ENCODE measurements at regions not wholly inside any gene's neighbourhood (a gene's known extent, or its start where the extent isn't known, plus 50 kb on each side); places are given as distances from the start of the nearest gene placed in this dataset.

GRCh38 chr15:70475407-70475781, 288.0 kb downstream of the UACA start:
- TF ChIP-seq CTCF (IDR thresholded peaks at IDR 0.05) (no peak), POLR2A (IDR thresholded peaks at IDR 0.05) (no peak), POLR2AphosphoS5 (IDR thresholded peaks at IDR 0.05) (no peak)
